OCI-LY7 (cell line): ENCODE measurements at regions not wholly inside any gene's neighbourhood (a gene's known extent, or its start where the extent isn't known, plus 50 kb on each side); places are given as distances from the start of the nearest gene placed in this dataset.

Source experiments
- CTCF ChIP-seq: fragments of 200-600 bp; sonication (generic); conservative IDR thresholded peaks from 2 replicates; pipeline ENCODE4 v1.5.1; 2014; ENCODE audit warnings: mild to moderate bottlenecking, antibody characterized with exemption, low read length, moderate library complexity, mixed read lengths
- EZH2phosphoT487 ChIP-seq: fragments of 200-600 bp; sonication (generic); IDR thresholded peaks from 2 replicates; pipeline ENCODE4 v1.6.1; 2018; ENCODE audit warnings: low read depth, borderline replicate concordance, mild to moderate bottlenecking, mixed run types, antibody characterized with exemption, low read length, moderate library complexity, mixed read lengths

DNA sequence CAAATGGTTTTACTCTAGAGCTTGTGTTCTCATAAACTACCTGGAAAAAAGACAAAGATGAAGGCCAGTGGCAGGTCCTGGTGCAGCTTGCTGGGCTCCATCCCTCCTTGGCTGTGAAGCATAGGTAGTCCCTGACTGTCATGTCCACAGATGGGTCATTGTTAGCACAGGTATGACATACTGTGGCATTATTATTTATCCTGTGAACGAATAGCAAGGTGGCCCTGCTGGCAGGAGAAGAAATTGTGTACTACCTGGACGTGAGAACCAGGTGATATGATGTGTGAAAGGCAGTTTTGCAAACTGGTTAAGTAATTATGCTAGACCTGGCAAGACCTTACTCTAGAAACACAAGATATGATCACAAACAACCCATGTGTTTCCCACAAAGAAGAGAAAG lies 63.9 kb downstream of the CCDC71L start:
- TF ChIP-seq CTCF (no peak), EZH2phosphoT487 (no peak)
